ENCODE measurements at regions not wholly inside any gene's neighbourhood (a gene's known extent, or its start where the extent isn't known, plus 50 kb on each side); places are given as distances from the start of the nearest gene placed in this dataset.
"Not testable (repeated sequence)": the region's sequence is repeated elsewhere in the genome, so short reads cannot be mapped to it uniquely, and the experiment has no call there.

GRCh38 chr7:112981966-112982365 lies 104.7 kb downstream of the GPR85 start:
- no peak for DNase-seq

- not testable (repeated sequence) for DNase-seq
These were observed 107.6 kb downstream of the GPR85 start for GRCh38 chr7:112979055-112979454.

DNA sequence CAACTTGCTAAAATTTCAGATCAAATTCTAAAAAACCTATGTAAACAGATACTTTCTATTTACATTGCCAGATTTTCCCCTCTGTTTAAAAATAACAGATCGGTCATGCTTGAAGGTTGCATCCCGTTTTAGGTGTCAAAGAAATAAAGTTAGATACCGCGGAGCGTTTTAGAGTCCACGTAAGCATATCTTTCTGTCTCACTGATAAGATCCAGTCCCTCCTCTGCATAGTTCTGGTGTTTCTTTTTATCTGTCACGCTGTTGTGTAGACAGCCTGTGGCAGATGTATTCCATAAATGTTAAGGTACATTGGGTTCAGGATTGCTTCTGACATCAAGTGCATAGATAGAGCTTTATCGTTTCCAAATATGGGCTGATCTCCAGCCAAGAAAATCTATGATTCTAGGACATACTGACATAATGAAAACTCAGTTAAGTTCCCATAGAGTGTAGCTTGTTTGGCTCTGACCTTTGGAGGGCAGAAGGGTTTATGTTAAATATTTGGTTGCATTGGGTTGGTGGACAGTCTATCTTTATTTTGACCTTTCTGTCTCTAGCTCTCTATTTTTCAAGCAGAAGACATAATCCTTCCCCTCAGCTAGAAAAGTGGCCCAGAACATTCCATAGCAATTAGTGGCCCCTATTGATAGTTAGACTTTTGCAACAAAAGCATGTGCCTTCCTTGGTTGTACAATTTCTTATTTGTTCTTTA lies 109.2 kb downstream of the GPR85 start:
- not testable (repeated sequence) for DNase-seq

DNA sequence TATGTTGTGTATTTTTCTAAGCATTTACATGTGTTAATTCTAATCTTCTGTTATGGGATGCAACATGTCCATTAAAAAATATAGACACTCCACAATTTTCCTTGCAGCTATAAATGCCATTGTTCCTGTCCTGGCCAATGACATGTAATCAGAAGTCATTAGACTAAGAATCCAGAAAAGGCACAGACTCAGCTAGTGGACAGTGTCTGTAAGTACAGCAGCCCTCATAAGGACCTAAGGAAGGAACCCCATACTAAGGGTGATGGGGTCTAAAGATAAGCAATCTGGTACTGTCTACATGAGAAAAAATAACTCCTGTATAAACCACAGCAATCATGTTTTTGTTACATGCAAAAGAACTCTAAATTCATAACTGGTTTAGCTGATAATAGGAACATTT lies 115.9 kb downstream of the GPR85 start:
- no peak for DNase-seq

DNA sequence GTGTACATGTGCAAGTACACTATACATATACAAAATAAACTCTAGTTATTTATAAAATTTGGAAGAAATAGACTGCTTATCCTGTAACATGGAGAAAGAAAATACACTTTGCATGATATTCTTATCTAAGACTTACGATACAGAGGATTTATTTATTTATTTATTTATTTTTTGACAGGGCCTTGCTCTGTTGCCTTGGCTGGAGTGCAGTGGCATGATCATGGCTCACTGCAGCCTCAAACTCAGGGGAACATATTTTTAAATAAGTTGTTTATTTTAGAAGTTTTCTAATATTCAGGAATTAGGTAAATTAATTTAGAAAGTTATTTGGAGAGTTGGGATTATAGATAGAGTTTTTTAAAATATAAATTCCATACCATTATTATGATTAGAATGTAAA lies 116.7 kb downstream of the GPR85 start:
- DNase-seq = no peak

DNA sequence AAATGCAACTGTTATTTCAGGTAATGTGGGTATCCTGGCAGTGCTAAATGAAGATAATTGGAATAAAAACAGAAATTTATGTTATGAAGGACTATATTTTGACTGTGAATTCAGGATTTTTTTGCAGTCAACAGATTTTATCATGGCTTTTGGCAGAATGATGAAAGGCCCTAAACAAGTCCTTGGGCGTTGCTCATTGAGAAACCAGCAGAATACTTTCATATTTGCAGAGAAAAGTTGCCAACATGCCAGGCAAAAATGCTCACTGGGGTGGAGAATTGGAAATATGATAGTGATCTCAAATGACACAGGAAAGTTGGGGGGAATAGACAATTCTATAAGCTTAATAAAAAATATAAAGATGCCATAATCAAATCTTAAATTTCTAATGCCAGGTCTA lies 121.1 kb downstream of the GPR85 start:
- DNase-seq = no peak

DNA sequence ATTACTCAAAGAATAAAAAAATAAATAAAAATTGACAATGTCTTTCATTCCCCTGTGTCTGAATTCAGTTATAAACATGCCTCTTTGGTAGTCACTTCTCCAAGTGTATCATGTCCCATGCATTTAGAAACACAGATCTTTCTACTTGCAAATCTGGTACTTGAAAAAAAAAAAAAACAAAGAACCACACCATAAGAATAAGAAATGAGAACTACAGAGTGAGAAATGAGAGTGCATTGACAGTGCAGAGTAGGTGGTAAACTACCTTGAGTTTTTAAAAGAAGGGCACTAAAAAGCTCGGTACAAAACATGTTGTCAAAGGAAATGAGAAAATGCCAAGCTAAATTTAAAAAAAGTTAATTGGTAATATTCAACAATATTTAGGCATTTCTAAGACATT lies 123.0 kb downstream of the GPR85 start:
- no peak for DNase-seq

DNA sequence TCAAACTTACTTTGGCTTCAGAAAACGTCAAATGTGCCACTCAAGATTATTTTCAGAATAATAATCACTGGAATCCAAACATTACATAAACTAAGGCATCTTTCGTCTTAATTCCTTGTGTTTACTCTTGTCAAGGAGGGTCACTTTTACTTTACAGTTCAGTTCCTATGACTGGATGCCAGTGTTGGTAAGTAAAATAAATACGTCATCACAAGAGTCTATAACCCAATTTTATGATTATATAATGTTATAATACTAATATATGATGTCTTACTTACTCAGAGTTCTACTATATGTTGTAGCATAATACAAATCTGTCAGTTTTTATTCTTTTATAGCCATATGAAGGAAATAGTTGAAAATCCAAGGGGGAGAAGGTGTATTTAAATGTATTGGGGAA lies 123.8 kb downstream of the GPR85 start:
- DNase-seq = no peak

DNA sequence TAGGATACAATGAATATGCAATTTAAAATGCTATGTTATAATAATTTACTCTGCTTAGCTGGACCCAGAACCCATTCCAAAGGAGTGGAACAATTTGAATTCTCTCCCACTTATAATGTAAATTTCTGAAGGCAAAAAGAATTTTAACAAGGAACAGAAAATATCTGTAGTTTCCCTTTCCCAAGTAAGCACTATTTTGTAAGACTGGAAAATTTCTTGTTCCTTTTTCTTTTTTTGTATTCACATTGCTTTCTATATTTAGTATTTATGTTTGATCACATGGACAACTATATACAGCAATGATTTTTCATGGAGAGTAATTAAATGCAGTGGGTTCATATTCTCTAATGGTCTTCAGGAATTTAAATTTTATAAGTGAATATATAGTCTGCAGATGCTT lies 127.4 kb downstream of the GPR85 start:
- no peak for DNase-seq

DNA sequence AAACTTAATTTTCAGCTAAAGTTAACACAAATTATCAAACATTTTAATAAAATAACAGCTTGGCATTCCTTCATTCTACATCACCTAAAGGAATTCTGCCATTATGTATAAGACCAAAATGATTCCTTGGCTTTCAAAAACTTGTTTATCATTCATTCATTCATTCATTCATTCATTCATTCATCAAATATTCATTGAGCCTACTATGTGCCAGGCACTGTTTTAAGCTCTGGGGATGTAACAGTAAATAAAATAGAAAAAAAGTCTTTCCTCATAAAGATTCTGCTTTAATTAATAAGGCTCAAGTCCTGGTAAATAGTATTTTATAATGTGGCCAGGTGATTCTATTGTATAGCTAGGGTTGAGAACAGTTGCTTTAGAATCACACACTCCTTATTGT lies 127.9 kb downstream of the GPR85 start:
- no peak for DNase-seq

DNA sequence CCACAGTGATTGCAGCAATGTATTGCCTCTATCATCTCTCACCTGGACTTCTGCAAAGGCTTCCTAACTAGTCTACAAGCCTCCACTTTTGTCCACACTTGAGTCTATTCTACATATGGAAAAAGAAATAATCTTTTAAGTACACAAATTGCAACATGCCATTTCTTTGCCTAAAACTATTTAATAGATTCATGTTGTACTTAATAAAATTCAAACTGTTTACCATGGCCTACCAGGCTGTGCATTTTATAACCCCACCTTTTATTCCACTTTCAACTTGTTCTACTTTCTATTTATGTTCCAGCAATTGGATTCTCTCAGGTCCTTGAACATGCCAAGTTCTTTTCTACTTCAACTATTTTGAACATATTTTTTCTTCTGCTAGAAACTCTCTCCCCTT lies 128.7 kb downstream of the GPR85 start:
- no peak for DNase-seq

- not testable (repeated sequence) for DNase-seq
These were observed 133.6 kb downstream of the GPR85 start for GRCh38 chr7:112953031-112953430.

- no peak for DNase-seq
These were observed 135.6 kb downstream of the GPR85 start for GRCh38 chr7:112951070-112951469.

GRCh38 chr7:112949682-112950081 lies 136.9 kb downstream of the GPR85 start:
- DNase-seq = not testable (repeated sequence)

DNA sequence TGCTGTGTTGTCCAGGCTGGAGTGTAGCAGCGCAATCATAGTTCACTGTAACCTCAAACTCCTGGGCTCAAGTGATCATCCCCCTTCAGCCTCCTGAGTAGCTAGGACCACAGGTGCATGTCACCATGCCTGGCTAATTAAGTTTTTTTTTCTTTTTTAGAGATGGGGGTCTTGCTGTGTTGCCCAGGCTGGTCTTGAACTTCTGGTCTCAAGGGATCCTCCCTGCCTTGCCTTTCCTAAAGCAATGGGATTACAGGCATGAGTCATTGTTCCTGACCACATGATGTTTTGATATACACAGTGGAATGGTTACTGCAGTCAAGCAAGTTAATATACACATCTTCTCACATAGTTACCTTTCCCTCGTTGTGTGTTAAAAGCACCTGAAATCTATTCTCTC lies 140.3 kb downstream of the GPR85 start:
- DNase-seq = no peak

- no peak for DNase-seq
These were observed 141.6 kb downstream of the GPR85 start for GRCh38 chr7:112945046-112945445.

GRCh38 chr7:112942981-112943380 lies 143.6 kb downstream of the GPR85 start:
- DNase-seq = no peak

DNA sequence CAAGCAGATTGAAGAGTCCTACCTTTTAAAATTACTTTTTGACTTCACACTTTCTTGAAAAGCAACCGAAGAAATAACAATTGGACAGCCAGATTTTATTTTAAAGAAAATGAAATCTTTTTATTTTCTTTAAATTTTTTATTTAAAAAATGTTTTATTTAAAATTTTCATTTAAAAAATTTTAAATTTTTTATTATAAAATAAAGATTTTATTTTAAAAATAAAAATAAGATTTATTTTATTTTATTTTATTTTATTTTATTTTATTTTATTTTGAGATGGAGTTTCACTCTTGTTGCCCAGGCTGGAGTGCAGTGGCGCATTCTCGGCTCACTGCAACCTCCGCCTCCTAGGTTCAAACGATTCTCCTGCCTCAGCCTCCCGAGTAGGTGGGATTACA lies 144.5 kb downstream of the GPR85 start:
- DNase-seq = not testable (repeated sequence)

- DNase-seq = no peak
These were observed 146.3 kb downstream of the GPR85 start for GRCh38 chr7:112940314-112940732.

GRCh38 chr7:112939574-112940313 lies 146.9 kb downstream of the GPR85 start:
- DNase-seq = peak; percentile 100

GRCh38 chr7:112938863-112939573 lies 147.6 kb downstream of the GPR85 start:
- DNase-seq = no peak

GRCh38 chr7:112937651-112938415 lies 147.6 kb upstream of the TMEM168 start:
- DNase-seq = no peak

DNA sequence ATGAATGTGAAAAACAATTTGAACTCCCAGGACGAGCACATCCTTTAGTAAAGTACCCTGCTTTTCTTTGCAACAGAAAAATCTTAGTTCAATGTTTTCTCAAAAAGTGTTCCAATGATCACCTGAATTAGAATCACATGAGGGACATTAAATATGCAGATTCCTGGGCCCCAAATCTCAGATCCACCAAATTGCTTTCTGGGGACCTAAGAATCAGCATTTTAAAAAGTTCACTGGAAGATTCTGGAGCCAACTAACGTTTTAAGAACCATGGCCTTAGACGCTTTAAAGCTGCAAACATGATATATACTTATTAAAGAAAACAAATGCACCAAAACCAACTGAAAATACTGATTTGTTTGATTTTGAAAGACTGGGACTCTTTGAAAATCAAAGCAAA lies 143.4 kb upstream of the TMEM168 start:
- no peak for DNase-seq
